Activated CD8-positive, alpha-beta T cell treated with anti-CD3 and anti-CD28 coated beads for 36 hours (primary cell): ENCODE measurements at regions not wholly inside any gene's neighbourhood (a gene's known extent, or its start where the extent isn't known, plus 50 kb on each side); places are given as distances from the start of the nearest gene placed in this dataset.
"Not testable (repeated sequence)": the region's sequence is repeated elsewhere in the genome, so short reads cannot be mapped to it uniquely, and the experiment has no call there.

ENCODE experiments used
- ATAC-seq: fragments of 200-7000 bp; cut with Tn5 transposase; one replicate; pipeline ENCODE4 v1.10.0; 2021; ENCODE audit warnings: mild to moderate bottlenecking, moderate library complexity
- CTCF ChIA-PET: fragments of 350-600 bp; sonication (Branson Sonifier 250); formaldehyde crosslinking; loops from one replicate; lab custom pipeline; 2021; ENCODE audit warnings: antibody characterized with exemption; lab: Charles Lee
- POLR2A ChIA-PET: fragments of 350-600 bp; sonication (Branson Sonifier 250); formaldehyde crosslinking; loops from one replicate; lab custom pipeline; 2021; ENCODE audit warnings: antibody characterized with exemption; lab: Charles Lee
- DNase-seq: peaks from one replicate; pipeline ENCODE4 v3.0.0-alpha.2; 2020
- H3K27ac Mint-ChIP-seq: one replicate; pipeline ENCODE4 v1.8.0; 2021; ENCODE audit warnings: mild to moderate bottlenecking, mixed read lengths
- H3K27me3 Mint-ChIP-seq: one replicate; pipeline ENCODE4 v1.8.0; 2021; ENCODE audit warnings: mixed read lengths
- H3K36me3 Mint-ChIP-seq: one replicate; pipeline ENCODE4 v1.8.0; 2021; ENCODE audit warnings: low read depth, mixed read lengths
- H3K4me1 Mint-ChIP-seq: one replicate; pipeline ENCODE4 v1.8.0; 2021; ENCODE audit warnings: low read depth, mixed read lengths
- H3K4me3 Mint-ChIP-seq: one replicate; pipeline ENCODE4 v1.8.0; 2021; ENCODE audit warnings: mild to moderate bottlenecking, moderate library complexity, mixed read lengths
- H3K9me3 Mint-ChIP-seq: one replicate; pipeline ENCODE4 v1.8.0; 2021; ENCODE audit warnings: mixed read lengths
- intact Hi-C: fragments of 100-400 bp; cut with micrococcal nuclease; formaldehyde crosslinking; loops from one replicate; pipeline ENCODE4 v1.10.0; 2022
- TF ChIP-seq, protein P1 (sequence below): fragments of 200-600 bp; IDR thresholded peaks from one replicate; pipeline ENCODE4 v1.8.0; 2022; ENCODE audit warnings: antibody characterized with exemption, mild to moderate bottlenecking

DNA sequence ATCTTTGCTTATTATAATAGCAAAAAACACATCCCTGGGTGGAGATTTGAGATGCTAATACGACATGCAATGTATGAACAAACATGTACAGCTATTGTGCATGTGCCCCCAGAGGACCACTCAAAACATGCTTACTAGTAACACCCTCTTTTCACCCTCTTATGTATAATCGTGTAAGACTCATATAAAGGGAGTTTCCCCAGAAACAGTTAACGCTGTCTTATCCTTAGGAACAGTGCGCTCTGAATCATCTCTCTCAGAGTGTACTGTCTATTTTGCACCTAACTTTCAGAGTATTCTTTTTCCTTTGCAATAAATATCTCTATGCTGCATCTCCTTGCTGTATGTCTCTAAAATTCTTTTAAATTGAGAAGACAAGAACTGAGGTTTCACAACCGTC lies 2604.0 kb downstream of the PCDH9 start:
- no peak for ATAC-seq
- ChIA-PET POLR2A (no interaction called here), CTCF (no interaction called here)

GRCh38 chr13:64617231-64617630 lies 2612.9 kb downstream of the PCDH9 start:
- ATAC-seq, result no peak
- intact Hi-C loops, result no loop called here
- Mint-ChIP-seq H3K4me1 (no peaks in the 10 kb centered on the region), H3K4me3 (no peak overlapping the region), H3K36me3 (no peaks in the 10 kb centered on the region), H3K27ac (no peak overlapping the region), H3K27me3 (no peaks in the 10 kb centered on the region), H3K9me3 (peaks cover 7% of the 10 kb centered on the region)
- DNase-seq, result no peak
- TF ChIP-seq, protein P1, sequence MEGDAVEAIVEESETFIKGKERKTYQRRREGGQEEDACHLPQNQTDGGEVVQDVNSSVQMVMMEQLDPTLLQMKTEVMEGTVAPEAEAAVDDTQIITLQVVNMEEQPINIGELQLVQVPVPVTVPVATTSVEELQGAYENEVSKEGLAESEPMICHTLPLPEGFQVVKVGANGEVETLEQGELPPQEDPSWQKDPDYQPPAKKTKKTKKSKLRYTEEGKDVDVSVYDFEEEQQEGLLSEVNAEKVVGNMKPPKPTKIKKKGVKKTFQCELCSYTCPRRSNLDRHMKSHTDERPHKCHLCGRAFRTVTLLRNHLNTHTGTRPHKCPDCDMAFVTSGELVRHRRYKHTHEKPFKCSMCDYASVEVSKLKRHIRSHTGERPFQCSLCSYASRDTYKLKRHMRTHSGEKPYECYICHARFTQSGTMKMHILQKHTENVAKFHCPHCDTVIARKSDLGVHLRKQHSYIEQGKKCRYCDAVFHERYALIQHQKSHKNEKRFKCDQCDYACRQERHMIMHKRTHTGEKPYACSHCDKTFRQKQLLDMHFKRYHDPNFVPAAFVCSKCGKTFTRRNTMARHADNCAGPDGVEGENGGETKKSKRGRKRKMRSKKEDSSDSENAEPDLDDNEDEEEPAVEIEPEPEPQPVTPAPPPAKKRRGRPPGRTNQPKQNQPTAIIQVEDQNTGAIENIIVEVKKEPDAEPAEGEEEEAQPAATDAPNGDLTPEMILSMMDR, result no peak
- CTCF ChIA-PET, result no interaction called here
- POLR2A ChIA-PET, result no interaction called here

More for the DNA sequence above, 2604.0 kb downstream of the PCDH9 start:
- no peak for DNase-seq
- Mint-ChIP-seq H3K27ac (no peak overlapping the region), H3K4me1 (no peaks in the 10 kb centered on the region), H3K4me3 (no peak overlapping the region), H3K9me3 (peaks cover 10% of the 10 kb centered on the region), H3K27me3 (no peaks in the 10 kb centered on the region), H3K36me3 (no peaks in the 10 kb centered on the region)
- TF ChIP-seq, protein P1, result no peak
- intact Hi-C loops, result no loop called here

- ChIA-PET CTCF (no interaction called here), POLR2A (no interaction called here)
- no peaks in the 10 kb centered on the region for H3K27me3 Mint-ChIP-seq
- no peak for DNase-seq
- H3K4me3 Mint-ChIP-seq, result no peak overlapping the region
- ATAC-seq, result no peak
- intact Hi-C loops, result no loop called here
- TF ChIP-seq, protein P1, result no peak
- H3K27ac Mint-ChIP-seq, result no peak overlapping the region
- no peaks in the 10 kb centered on the region for H3K36me3 Mint-ChIP-seq
- no peaks in the 10 kb centered on the region for H3K4me1 Mint-ChIP-seq
- peaks cover 17% of the 10 kb centered on the region for H3K9me3 Mint-ChIP-seq
Observed at GRCh38 chr13:64591971-64592370, 2638.2 kb downstream of the PCDH9 start.

GRCh38 chr13:64579331-64579730 lies 2650.8 kb downstream of the PCDH9 start:
- TF ChIP-seq, protein P1, result no peak
- H3K4me3 Mint-ChIP-seq, result no peak overlapping the region
- ChIA-PET POLR2A (no interaction called here), CTCF (no interaction called here)
- peaks cover 3% of the 10 kb centered on the region for H3K9me3 Mint-ChIP-seq
- H3K36me3 Mint-ChIP-seq, result no peaks in the 10 kb centered on the region
- ATAC-seq (no peak), DNase-seq (no peak)
- H3K27ac Mint-ChIP-seq, result no peak overlapping the region
- intact Hi-C loops, result no loop called here
- H3K4me1 Mint-ChIP-seq, result no peaks in the 10 kb centered on the region
- H3K27me3 Mint-ChIP-seq, result no peaks in the 10 kb centered on the region

- no peaks in the 10 kb centered on the region for H3K36me3 Mint-ChIP-seq
- intact Hi-C loops, result no loop called here
- no peak overlapping the region for H3K27ac Mint-ChIP-seq
- no peak for ATAC-seq
- DNase-seq, result no peak
- H3K27me3 Mint-ChIP-seq, result no peaks in the 10 kb centered on the region
- TF ChIP-seq, protein P1, result no peak
- H3K4me1 Mint-ChIP-seq, result no peaks in the 10 kb centered on the region
- POLR2A ChIA-PET, result no interaction called here
- no peak overlapping the region for H3K4me3 Mint-ChIP-seq
- CTCF ChIA-PET, result no interaction called here
- H3K9me3 Mint-ChIP-seq, result peaks cover 18% of the 10 kb centered on the region
Observed at GRCh38 chr13:64568748-64569147, 2661.4 kb downstream of the PCDH9 start.

- H3K36me3 Mint-ChIP-seq, CTCF ChIA-PET, POLR2A ChIA-PET, H3K4me3 Mint-ChIP-seq, H3K9me3 Mint-ChIP-seq, ATAC-seq, intact Hi-C loops, H3K27me3 Mint-ChIP-seq, H3K27ac Mint-ChIP-seq, H3K4me1 Mint-ChIP-seq, DNase-seq: not testable (repeated sequence)
Observed at GRCh38 chr13:64558031-64558430, 2672.1 kb downstream of the PCDH9 start.
